ENCODE measurements at regions not wholly inside any gene's neighbourhood (a gene's known extent, or its start where the extent isn't known, plus 50 kb on each side); places are given as distances from the start of the nearest gene placed in this dataset.
"Not testable (repeated sequence)": the region's sequence is repeated elsewhere in the genome, so short reads cannot be mapped to it uniquely, and the experiment has no call there.

DNA sequence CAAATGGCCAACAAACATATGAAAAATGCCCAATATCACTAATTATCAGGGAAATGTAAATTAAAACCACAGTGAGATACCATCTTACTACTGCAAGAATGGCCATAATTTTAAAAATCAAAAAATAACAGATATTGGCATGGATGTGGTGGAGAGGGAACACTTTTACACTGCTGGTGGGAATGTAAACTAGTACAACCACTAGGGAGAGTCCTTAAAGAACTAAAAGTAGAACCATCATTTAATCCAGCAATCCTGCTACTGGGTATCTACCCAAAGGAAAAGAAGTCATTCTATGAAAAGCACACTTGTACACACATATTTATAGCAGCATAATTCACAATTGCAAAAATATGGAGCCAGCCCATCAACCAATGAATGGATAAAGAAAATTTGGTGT is 459.7 kb downstream of the GXYLT1 start:
- DNase-seq (ENCODE audit: low read depth in 2 of 2, low spot score in 1 of 2) = no peak

DNA sequence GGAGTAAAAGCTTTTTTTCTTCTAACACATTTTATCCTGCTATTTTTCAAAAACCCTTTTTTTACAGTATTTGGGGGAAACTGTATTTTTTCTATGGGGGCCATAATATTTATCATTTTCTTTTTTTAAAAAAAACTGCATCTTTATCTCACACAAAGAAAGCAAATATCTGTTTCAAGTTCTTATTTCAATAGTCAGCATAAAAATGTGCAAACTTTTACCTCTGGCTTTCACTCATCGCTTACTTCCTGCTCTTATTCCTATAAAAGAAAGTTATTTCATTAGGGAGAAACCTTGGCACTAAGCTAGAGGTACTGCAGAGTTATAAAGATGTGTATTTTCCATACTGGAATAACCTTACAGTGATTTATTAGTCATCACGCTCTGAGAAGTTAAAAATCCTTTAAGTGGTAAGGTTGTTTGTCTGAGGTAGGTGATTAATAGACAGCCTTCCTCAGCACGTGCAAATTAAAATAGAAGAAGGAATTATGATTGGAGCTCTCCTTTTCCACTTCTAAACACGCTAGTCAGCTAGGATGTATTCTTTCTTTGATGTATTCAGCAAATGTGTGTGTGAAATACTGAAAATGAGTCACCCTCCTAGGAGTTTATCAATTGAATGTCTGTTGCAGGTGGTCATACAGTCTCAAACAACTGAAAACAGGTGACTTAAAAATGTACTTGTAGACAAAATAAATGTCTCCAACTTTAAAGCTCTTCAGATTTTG is 461.0 kb downstream of the GXYLT1 start:
- no peak for DNase-seq (ENCODE audit: low read depth in 2 of 2, low spot score in 1 of 2)

DNA sequence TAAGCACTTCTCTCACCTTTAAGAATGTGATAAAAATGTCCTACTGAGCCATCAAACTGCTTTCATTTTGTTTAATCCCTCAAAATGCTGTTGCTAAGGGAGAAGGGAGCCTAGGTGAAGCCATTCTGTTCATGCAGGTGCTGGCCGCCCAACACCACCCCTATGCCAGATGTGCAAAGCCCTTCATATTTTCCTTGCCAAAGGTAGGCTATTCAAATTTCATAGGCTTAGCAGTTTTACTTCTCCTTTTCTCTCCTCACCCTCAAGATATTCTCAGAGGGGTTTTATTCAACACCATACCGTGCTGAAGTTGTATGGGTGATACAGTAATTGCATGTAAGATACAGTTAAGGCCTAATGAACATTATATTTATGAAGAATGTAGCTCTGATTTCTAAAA is 461.7 kb downstream of the GXYLT1 start:
- no peak for DNase-seq (ENCODE audit: low read depth in 2 of 2, low spot score in 1 of 2)

DNA sequence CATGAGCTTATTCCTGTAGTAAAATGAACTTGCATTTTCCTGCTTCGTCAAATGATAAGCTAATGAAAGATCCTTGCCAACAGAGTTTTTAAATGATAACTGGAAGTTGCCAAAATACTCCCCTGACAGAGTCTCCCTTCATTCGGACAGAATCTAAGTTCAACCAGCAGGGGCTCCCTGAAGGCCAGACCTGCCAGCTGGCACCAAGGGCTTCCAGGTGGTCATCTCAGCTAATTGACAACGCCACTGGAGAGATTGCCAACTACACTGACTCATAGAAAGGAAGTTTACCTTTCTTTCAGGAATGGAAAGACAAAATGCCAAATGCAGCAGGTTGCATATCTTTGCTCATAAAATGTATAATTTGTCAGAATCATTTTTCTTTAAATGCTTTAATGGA is 462.8 kb downstream of the GXYLT1 start:
- DNase-seq (ENCODE audit: low read depth in 2 of 2, low spot score in 1 of 2) = no peak

DNA sequence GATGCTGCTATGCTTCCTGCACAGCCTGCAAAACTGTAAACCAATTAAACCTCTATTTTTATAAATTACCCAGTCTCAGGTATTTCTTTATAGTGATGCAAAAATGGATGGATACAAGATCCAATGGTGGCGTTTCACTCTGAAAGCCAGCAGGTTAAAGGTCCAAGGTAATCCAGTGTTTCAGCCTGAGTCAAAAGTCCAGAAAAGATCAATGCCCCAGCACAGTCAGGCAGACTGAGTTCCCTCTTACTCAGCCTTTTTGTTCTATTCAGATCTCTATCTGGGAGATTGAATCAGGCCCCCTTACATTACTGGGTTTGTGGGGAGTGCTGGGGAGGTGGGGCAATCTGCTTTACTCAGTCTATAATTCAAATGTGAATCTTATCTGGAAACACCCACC is 464.5 kb downstream of the GXYLT1 start:
- no peak for DNase-seq (ENCODE audit: low read depth in 2 of 2, low spot score in 1 of 2)

DNA sequence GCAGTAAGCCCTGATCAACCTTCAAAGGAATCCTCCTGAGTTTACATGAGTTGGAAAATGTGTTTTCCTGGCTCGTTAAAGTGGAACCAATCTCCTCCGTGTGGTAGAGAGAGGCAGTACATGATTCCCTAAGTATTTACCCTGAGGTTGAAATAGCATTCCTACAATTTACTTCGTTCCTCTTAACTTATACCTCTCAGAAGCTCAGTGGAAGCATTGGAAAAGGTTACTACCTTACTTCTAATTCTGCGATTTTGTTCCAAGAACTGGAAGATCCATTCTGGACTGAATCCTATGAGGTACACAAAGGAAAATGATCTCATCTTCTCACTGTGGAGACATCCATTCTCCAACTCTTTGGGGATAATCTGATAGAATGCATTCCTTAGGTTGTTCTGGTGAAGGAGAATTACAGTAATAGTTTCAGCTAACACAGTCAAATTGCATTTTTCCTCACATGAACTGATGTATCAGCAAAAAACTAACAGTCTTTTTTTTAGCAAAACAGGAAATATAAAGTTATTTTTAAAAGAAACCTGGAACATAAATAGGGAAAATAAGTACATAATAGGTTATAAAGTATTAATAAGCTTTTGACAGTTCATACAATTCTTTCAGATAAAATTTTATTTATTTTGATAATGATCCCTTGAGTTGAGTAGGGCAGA is 475.6 kb downstream of the PDZRN4 start:
- no peak for DNase-seq (ENCODE audit: low read depth in 2 of 2, low spot score in 1 of 2)

DNA sequence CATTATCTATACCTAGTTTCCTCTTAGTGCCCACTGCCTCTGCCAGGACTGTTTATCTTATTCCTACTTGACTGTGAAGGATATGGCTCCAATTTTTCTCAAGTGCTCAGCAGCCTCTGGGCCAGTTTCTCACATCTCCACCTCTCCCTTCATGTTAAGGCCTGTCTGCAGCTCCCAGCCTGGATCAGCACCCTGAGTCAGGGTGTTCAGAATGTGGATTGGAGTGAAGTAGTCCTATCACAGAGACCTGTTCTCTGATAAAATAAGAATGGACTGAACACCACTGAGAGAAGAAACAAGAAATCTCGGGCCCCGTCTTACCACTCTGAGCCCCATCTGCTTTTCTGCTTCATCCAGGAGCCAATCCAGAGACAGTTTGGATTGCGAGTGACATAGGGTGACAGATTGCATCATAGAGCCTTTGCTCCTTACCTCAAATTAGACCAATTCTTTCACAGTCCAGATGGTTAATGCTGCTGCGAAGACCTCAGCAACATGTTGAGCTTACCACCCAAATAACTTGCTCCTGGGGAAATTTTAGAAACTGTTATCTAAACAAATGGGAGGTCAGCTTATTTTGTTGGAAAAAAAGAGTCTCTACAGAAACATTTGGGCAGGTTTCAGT is 473.1 kb downstream of the PDZRN4 start:
- no peak for DNase-seq (ENCODE audit: low read depth in 2 of 2, low spot score in 1 of 2)

DNA sequence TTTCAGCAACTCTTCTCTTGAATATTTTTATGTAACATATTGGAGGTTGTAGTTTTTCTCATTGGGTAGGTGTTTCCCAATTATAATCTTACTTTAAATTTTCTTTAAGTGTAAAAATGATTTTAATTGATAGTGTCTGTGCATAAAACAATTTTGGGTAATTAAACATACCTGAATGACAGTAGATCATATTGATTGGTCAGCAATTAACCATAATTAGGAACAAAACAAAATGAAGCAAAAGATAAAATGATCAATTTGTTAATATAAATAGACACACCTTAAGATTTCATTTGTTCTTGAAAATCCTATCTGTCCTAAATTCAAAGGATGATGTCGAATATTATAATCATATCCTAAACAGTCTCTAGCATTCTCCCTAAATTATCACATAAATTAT is 468.3 kb downstream of the PDZRN4 start:
- no peak for DNase-seq (ENCODE audit: low read depth in 2 of 2, low spot score in 1 of 2)

DNA sequence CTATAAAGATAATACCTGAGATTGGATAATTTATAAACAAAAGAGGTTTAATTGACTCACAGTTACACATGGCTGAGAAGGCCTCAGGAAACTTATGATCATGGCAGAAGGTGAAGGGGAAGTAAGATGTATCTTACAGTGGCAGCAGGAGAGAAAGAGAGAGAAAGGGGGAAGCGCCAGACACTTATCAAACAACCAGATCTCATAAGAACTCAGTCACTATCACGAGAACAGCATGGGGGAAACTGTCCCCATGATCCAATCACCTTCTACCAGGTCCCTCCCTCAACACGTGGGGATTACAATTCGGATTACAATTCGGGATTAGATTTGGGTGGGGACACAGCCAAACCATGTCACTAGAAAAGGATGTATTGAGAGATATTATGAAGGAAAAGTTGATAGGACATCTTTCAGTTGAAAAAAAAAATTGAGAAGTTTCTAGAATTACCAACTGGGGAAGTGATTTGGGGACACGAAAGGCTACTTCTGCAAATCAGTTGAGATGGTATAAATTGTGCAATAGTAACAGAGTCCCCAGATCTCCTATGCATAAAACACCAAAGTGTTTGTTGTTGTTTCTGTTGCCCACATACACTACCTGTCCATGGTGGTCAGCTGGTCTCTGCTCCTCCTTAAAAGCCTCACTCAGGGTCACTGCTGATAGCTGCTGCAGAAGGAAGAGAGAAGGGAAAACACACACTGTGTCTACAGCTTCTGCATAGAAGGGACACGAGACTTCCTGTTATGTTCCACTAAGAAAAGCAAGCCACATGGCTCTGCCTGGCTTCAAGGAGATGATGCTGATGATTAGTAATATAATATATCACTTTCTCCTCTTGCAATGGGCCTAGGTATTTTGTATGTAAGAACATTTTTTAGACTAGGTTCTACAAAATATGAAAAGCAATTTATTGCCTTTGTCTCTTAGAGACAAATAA is 465.5 kb downstream of the PDZRN4 start:
- DNase-seq (ENCODE audit: low read depth in 2 of 2, low spot score in 1 of 2) = no peak

DNA sequence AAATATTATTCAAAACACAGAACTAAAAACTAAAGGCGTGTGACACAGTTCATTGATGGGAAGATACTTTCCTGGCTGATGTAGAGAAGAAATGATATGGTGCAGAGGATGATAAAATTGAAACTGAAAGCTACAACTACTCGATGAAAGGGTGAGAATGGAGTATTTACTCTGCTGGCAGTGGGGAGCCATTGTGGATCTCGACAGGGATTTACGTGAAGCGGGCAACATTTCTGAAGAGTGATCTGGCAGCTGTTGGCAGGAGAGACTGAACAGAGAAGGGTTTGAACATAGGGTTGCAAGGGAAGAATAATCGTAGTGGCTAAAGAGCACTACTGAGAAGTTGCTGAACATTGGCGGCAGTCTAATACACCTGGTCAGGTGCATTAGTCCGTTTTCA is 464.9 kb downstream of the PDZRN4 start:
- DNase-seq (ENCODE audit: low read depth in 2 of 2, low spot score in 1 of 2) = no peak

DNA sequence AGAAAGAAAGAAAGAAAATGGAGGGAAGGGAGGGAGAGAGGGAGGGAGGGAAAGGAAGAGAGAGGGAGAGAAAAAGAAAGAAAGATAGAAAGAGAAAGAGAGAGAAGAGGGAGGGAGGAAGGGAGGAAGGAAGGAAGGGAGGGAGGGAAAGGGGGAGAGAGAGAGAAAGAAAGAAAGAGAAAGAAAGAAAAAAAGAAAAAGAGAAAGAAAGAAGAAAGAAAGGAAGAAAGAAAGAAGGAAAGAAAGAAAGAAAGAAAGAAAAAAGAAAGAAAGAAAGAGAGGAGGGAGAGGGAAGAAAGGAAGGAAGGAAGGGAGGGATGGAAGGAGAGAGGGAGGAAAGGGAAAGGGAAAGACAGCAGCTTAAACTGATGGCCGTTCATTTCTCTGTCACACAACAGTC is 457.5 kb downstream of the PDZRN4 start:
- no peak for DNase-seq (ENCODE audit: low read depth in 2 of 2, low spot score in 1 of 2)

DNA sequence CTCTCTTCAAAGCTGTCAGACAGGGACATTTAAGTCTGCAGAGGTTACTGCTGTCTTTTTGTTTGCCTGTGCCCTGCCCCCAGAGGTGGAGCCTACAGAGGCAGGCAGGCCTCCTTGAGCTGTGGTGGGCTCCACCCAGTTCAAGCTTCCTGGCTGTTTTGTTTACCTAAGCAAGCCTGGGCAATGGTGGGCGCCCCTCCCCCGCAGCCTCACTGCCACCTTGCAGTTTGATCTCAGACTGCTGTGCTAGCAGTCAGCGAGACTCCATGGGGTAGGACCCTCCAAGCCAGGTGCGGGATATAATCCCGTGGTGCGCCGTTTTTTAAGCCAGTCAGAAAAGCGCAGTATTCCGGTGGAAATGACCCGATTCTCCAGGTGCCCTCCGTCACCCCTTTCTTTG is 454.7 kb downstream of the PDZRN4 start:
- not testable (repeated sequence) for DNase-seq (ENCODE audit: low read depth in 2 of 2, low spot score in 1 of 2)

DNA sequence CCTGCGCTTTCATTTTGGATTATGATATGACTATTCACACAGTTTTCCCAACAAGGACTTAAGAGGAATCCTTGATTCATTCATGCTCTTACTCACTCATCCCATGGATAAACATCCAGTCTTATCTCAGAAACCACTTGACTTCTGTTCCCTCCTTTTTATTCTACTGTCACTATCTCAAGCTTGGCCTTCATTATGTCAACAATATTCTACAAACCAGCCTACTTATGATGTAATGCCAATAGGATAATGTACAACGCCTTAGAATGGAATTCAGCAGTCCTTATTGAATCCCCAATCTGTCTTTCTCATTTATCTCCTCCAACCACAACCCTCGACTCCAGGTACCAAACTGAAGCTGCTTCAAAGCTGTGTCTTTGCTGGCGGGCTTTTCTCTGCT is 448.5 kb downstream of the PDZRN4 start:
- DNase-seq (ENCODE audit: low read depth in 2 of 2, low spot score in 1 of 2) = no peak

DNA sequence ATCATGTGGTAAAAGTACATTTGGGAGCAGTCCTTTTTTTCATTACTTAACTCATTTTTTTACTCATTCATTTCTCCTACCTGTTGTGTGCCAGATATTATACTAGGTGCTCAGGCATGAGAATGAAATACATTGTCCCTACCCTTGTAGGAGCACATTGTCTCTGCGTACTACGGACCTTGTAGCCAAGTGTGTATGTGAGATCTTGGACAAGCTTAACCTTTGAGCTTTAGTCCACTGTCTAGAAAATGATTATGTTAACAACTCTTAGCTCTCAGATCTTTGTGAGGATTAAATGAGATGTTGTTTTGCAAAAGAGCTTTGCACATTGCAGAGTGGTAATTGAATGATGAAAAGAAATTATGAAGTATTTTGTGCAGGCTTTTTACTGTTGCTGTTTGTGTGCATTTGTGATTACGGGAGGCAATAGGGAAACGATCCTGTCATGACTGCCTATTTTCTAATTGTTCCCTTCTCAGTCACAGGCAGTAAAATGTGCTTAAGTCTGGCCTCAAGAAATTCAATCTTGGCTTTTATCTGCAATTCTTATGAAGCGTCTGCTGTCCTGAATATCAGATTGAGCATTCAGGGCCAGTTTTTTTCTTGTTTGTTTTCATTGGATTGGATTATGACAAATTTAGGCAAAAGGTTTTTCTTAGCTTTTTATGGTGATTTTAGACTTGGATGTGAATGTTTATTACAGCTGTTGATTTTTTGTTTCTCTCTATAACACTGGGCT is 447.7 kb downstream of the PDZRN4 start:
- DNase-seq (ENCODE audit: low read depth in 2 of 2, low spot score in 1 of 2) = no peak

DNA sequence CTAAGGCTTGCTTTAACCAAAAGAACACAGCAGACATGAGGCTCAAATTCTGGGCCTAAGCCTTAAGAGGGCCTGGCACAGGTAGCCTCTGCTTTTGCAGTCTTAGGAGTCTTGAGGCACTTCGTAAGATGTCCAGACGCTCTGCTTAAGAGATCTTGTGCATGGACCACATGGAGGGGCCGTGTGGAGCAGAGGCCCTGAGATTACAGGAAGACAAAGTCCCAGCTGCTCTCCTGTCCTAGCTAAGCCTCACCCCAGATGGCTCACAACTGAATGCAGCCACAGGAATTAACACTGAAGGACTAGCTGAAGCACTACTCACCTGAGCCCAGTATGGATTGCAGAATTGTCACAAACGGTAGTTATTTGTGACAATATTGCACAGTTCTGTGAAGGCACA is 446.0 kb downstream of the PDZRN4 start:
- no peak for DNase-seq (ENCODE audit: low read depth in 2 of 2, low spot score in 1 of 2)

DNA sequence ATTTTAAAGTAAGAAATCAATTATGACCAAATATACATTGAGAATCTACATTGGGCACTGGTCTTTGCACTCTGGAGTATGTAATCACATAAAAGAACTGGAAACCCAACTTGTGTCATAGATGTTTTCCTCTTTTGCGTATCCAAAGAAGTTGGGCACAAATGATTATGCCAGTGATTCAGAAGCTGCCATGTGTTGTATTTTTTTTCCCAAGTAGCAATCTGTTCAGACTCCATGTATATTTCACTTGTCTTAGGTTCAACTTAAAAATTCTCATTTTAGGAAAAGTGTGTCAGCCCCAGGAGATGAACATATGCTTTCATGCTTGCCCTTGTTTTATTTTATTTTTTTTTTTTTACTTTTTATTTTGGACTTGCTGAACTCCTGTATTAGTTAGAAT is 441.5 kb downstream of the PDZRN4 start:
- no peak for DNase-seq (ENCODE audit: low read depth in 2 of 2, low spot score in 1 of 2)

DNA sequence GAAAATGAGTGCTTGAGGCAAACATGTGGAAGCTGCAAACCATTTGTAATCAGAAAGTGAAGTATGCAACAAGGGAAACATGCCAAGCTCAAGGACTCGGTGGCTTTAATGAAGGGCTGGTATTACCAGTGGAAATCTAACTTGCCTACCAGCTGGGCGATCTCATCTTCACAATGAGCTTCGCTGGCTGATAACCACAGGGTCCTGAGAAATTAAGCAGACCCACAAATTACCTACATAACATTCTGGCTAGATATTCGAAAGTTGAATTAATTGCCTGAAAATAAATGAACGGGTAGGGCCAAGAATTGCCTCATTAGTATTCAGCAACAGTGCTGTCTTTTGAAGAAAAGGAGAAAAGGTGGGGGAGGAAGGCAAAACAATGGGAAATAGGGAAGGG is 439.4 kb downstream of the PDZRN4 start:
- no peak for DNase-seq (ENCODE audit: low read depth in 2 of 2, low spot score in 1 of 2)

DNA sequence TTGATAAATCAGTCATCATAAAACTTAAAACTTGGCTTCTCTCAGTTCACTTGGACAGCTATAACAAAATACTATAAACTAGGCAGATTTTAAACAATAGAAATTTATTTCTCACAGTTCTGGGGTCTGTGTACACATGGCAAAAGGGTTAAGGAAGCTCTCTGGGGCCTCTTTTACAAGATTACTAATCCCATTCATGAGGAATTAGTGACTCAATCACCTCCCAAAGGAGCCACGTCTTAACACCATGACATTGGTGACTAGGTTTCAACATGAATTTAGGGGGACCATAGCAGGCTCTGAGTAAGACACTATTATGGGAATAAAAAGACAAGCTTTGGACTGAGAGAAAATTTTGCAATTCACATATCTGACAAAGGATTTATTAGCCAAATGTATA is 436.5 kb downstream of the PDZRN4 start:
- no peak for DNase-seq (ENCODE audit: low read depth in 2 of 2, low spot score in 1 of 2)

Measured in stimulated activated CD8-positive, alpha-beta memory T cell treated with anti-CD3 and anti-CD28 coated beads, Interleukin-4, amount 100 ng/mL, for 1 hour (primary cell).